SK-N-SH (cell line): ENCODE measurements at regions not wholly inside any gene's neighbourhood (a gene's known extent, or its start where the extent isn't known, plus 50 kb on each side); places are given as distances from the start of the nearest gene placed in this dataset.

Source experiments
- CTCF ChIA-PET: fragments of 300-600, 350-600 bp; formaldehyde crosslinking; extraction: SDS; loops from one replicate; lab custom pipeline; 2021; lab: Yijun Ruan, JAX
- POLR2A ChIA-PET: fragments of 350-600 bp; sonication (Branson Sonifier 250); formaldehyde crosslinking; extraction: SDS; loops from one replicate; lab custom pipeline; 2020; ENCODE audit warnings: antibody characterized with exemption, inconsistent platforms; lab: Yijun Ruan, JAX
- DNase-seq: peaks from one replicate; pipeline ENCODE4 v3.0.0; 2012
- H2AFZ ChIP-seq: fragments of 200-600 bp; sonication (generic); 2 replicates; pipeline ENCODE4 v1.8.1; 2016; ENCODE audit warnings: antibody characterized with exemption, mild to moderate bottlenecking, low read depth
- H3F3A ChIP-seq: fragments of 200-600 bp; sonication (generic); replicated peaks from 2 replicates; pipeline ENCODE3; 2016; ENCODE audit warnings: antibody characterized with exemption, mild to moderate bottlenecking; ENCODE audit not compliant: insufficient read depth
- H3K27ac ChIP-seq, 2 experiments: fragments of 200-500 bp in 1 of 2; fragments of 200-600 bp in 1 of 2; sonication (Bioruptor generic) in 1 of 2; sonication (generic), shearing (Covaris generic) in 1 of 2; 2 replicates each; pipeline versions ENCODE4 v1.5.1 to v1.6.1; 2014 to 2016; ENCODE audit warnings: low read depth in 2 of 2, inconsistent platforms in 1 of 2, low read length in 1 of 2, mild to moderate bottlenecking in 1 of 2, mixed read lengths in 1 of 2
- H3K27me3 ChIP-seq: fragments of 200-600 bp; sonication (generic), shearing (Covaris generic); 2 replicates; pipeline ENCODE4 v1.6.1; 2016; ENCODE audit warnings: mixed run types; ENCODE audit not compliant: insufficient read depth
- H3K36me3 ChIP-seq, 2 experiments: fragments of 200-500 bp in 1 of 2; fragments of 200-600 bp in 1 of 2; sonication (Bioruptor generic) in 1 of 2; sonication (generic) in 1 of 2; replicated peaks in 1 of 2; 2 replicates each; pipeline versions ENCODE3 to v1.5.1; 2014 to 2016; ENCODE audit warnings: low read length in 1 of 2, mild to moderate bottlenecking in 1 of 2; ENCODE audit not compliant: insufficient read depth in 2 of 2, control insufficient read depth in 1 of 2
- H3K4me1 ChIP-seq, 2 experiments: fragments of 200-500 bp in 1 of 2; fragments of 200-600 bp in 1 of 2; sonication (Bioruptor generic) in 1 of 2; sonication (generic), shearing (Covaris generic) in 1 of 2; 2 replicates each; pipeline versions ENCODE4 v1.5.1 to v1.6.1; 2014 to 2016; ENCODE audit warnings: low read depth in 1 of 2, low read length in 1 of 2, mixed run types in 1 of 2; ENCODE audit not compliant: insufficient read depth in 2 of 2, control insufficient read depth in 1 of 2
- H3K4me2 ChIP-seq: fragments of 200-600 bp; sonication (generic), shearing (Covaris generic); 2 replicates; pipeline ENCODE4 v1.6.1; 2017; ENCODE audit warnings: mixed run types
- H3K4me3 ChIP-seq, 2 experiments: fragments of 200-500 bp in 1 of 2; fragments of 200-600 bp in 1 of 2; sonication (Bioruptor generic) in 1 of 2; sonication (generic), shearing (Covaris generic) in 1 of 2; 2 replicates each; pipeline versions ENCODE4 v1.5.1 to v1.8.1; 2014 to 2016; ENCODE audit warnings: low read depth in 2 of 2, inconsistent platforms in 1 of 2, low read length in 1 of 2, mild to moderate bottlenecking in 1 of 2, mixed read lengths in 1 of 2, moderate library complexity in 1 of 2
- H3K79me2 ChIP-seq: fragments of 200-600 bp; sonication (generic); 2 replicates; pipeline ENCODE4 v1.8.1; 2017; ENCODE audit warnings: mild to moderate bottlenecking; ENCODE audit not compliant: insufficient read depth
- H3K9ac ChIP-seq: fragments of 200-600 bp; sonication (generic); 2 replicates; pipeline ENCODE4 v1.6.1; 2017; ENCODE audit warnings: mixed run types
- H3K9me2 ChIP-seq: fragments of 200-600 bp; sonication (generic); 2 replicates; pipeline ENCODE4 v1.6.1; 2017; ENCODE audit warnings: mixed run types
- H3K9me3 ChIP-seq: fragments of 200-600 bp; sonication (generic); 2 replicates; pipeline ENCODE4 v1.6.1; 2017; ENCODE audit warnings: mixed run types, mild to moderate bottlenecking, moderate library complexity
- H4K20me1 ChIP-seq: fragments of 200-600 bp; sonication (generic); 2 replicates; pipeline ENCODE4 v1.6.1; 2017; ENCODE audit warnings: mild to moderate bottlenecking, mixed run types; ENCODE audit not compliant: insufficient read depth
- EZH2phosphoT487 ChIP-seq: fragments of 200-600 bp; sonication (generic); IDR thresholded peaks from 2 replicates; pipeline ENCODE4 v1.6.1; 2017; ENCODE audit warnings: low read depth, mixed run types, mild to moderate bottlenecking, antibody characterized with exemption, moderate library complexity, borderline replicate concordance
- MEF2A ChIP-seq: IDR thresholded peaks from 2 replicates; pipeline ENCODE4 v1.4.0; 2012; ENCODE audit warnings: low read depth, borderline replicate concordance
- NRF1 ChIP-seq: IDR thresholded peaks from 2 replicates; pipeline ENCODE4 v1.6.1; 2012; ENCODE audit warnings: low read depth, mild to moderate bottlenecking, low read length
- POLR2AphosphoS5 ChIP-seq: IDR thresholded peaks from 2 replicates; pipeline ENCODE4 v1.6.1; 2012; ENCODE audit warnings: low read depth, low read length
- RAD21 ChIP-seq: IDR thresholded peaks from 2 replicates; pipeline ENCODE4 v1.6.1; 2012; ENCODE audit warnings: mild to moderate bottlenecking, low read length
- RFX5 ChIP-seq: IDR thresholded peaks from 2 replicates; pipeline ENCODE4 v1.6.1; 2012; ENCODE audit warnings: mild to moderate bottlenecking, improper control_type of control experiment, low read length
- RXRA ChIP-seq: IDR thresholded peaks from 2 replicates; pipeline ENCODE4 v1.4.0; 2012; ENCODE audit warnings: low read depth, mild to moderate bottlenecking, borderline replicate concordance
- WGBS: methylation state at CpG from one replicate; pipeline ENCODE4 v1.1.6; 2017; ENCODE audit warnings: low lambda C conversion rate; 5-methylcytosine and 5-hydroxymethylcytosine counted together
- TF ChIP-seq, protein P1 (sequence below): IDR thresholded peaks from 2 replicates; pipeline ENCODE4 v1.6.1; 2012; ENCODE audit warnings: mild to moderate bottlenecking, low read depth, low read length, moderate library complexity
- TF ChIP-seq, protein P2 (sequence below): IDR thresholded peaks from 2 replicates; pipeline ENCODE4; 2012
- TF ChIP-seq, protein P3 (sequence below): fragments of 200-600 bp; sonication (generic); IDR thresholded peaks from 2 replicates; pipeline ENCODE4 v1.6.1; 2017; ENCODE audit warnings: antibody characterized with exemption, mild to moderate bottlenecking, moderate library complexity
- TF ChIP-seq, protein P4 (sequence below): IDR thresholded peaks from 2 replicates; pipeline ENCODE4 v1.4.0; 2012; ENCODE audit warnings: low read depth, borderline replicate concordance

- POLR2A ChIA-PET, result no interaction called here
- Histone ChIP-seq H2AFZ (no peak overlapping the region), H3K27me3 (no peaks in the 10 kb centered on the region; the same call in 1 of the 2 replicates), H3K36me3 (no peaks in the 10 kb centered on the region), H3K4me3 (no peak overlapping the region), H4K20me1 (no peaks in the 10 kb centered on the region), H3K4me1 (no peaks in the 10 kb centered on the region; a peak in 1 of 4 replicates), H3K27ac (no peak overlapping the region), H3K9ac (no peak overlapping the region), H3K9me2 (no peaks in the 10 kb centered on the region), H3K4me2 (no peak overlapping the region), H3F3A (no peaks in the 10 kb centered on the region), H3K9me3 (no peaks in the 10 kb centered on the region), H3K79me2 (no peaks in the 10 kb centered on the region)
- 0% methylated on average over 1 of the region's 1 CpG for WGBS
- CTCF ChIA-PET, result interaction anchor here (1.4 to 1.9 kb wide), 3 partner anchors 16 to 323 kb away, joined by 3 to 5 read pairs (median 3); no protein-coding TSS in a partner anchor
- DNase-seq, result no peak
- TF ChIP-seq, protein P1, sequence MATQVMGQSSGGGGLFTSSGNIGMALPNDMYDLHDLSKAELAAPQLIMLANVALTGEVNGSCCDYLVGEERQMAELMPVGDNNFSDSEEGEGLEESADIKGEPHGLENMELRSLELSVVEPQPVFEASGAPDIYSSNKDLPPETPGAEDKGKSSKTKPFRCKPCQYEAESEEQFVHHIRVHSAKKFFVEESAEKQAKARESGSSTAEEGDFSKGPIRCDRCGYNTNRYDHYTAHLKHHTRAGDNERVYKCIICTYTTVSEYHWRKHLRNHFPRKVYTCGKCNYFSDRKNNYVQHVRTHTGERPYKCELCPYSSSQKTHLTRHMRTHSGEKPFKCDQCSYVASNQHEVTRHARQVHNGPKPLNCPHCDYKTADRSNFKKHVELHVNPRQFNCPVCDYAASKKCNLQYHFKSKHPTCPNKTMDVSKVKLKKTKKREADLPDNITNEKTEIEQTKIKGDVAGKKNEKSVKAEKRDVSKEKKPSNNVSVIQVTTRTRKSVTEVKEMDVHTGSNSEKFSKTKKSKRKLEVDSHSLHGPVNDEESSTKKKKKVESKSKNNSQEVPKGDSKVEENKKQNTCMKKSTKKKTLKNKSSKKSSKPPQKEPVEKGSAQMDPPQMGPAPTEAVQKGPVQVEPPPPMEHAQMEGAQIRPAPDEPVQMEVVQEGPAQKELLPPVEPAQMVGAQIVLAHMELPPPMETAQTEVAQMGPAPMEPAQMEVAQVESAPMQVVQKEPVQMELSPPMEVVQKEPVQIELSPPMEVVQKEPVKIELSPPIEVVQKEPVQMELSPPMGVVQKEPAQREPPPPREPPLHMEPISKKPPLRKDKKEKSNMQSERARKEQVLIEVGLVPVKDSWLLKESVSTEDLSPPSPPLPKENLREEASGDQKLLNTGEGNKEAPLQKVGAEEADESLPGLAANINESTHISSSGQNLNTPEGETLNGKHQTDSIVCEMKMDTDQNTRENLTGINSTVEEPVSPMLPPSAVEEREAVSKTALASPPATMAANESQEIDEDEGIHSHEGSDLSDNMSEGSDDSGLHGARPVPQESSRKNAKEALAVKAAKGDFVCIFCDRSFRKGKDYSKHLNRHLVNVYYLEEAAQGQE, result no peak
- no peak for TF ChIP-seq POLR2AphosphoS5
- TF ChIP-seq RAD21, result no peak
- TF ChIP-seq, protein P2, sequence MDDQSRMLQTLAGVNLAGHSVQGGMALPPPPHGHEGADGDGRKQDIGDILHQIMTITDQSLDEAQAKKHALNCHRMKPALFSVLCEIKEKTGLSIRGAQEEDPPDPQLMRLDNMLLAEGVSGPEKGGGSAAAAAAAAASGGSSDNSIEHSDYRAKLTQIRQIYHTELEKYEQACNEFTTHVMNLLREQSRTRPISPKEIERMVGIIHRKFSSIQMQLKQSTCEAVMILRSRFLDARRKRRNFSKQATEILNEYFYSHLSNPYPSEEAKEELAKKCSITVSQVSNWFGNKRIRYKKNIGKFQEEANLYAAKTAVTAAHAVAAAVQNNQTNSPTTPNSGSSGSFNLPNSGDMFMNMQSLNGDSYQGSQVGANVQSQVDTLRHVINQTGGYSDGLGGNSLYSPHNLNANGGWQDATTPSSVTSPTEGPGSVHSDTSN, result no peak
- no peak for TF ChIP-seq NRF1
- TF ChIP-seq RXRA, result no peak
Measured at GRCh38 chr2:18153741-18154140, 275.3 kb downstream of the KCNS3 start.

DNA sequence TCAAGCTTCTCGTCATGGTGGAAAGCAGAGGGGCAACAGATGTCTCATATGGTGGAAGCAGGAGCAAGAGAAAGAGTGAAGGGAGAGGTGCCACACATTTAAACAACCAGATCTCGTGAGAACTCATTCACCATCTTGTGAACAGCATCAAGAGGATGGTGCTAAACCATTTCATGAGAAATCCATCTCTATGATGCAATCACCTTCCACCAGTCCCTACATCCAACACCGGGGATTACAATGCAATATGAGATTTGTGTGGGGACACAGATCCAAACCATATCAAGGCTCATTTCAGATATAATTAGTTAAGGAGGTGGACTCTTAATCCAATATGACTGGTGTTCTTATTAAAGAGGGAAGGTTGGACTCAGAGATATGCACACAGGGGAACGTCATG, 272.8 kb downstream of the KCNS3 start:
- ChIA-PET CTCF (interaction anchor here (2.1 to 5.2 kb wide), 7 partner anchors 9 to 306 kb away, joined by 6 to 90 read pairs (median 26); no protein-coding TSS in a partner anchor), POLR2A (no interaction called here)
- DNase-seq, result no peak
- no peaks in the 10 kb centered on the region for H3F3A ChIP-seq
- no peaks in the 10 kb centered on the region for H3K4me1 ChIP-seq
- H3K79me2 ChIP-seq, result no peaks in the 10 kb centered on the region
- no peak overlapping the region for H3K9ac ChIP-seq
- no peaks in the 10 kb centered on the region for H3K9me2 ChIP-seq
- no peaks in the 10 kb centered on the region for H4K20me1 ChIP-seq
- H3K27me3 ChIP-seq, result no peaks in the 10 kb centered on the region; the same call in 1 of the 2 replicates
- TF ChIP-seq MEF2A (no peak), RFX5 (no peak), EZH2phosphoT487 (no peak)
- TF ChIP-seq, protein P2, result no peak
- TF ChIP-seq, protein P1, result no peak
- TF ChIP-seq, protein P3, sequence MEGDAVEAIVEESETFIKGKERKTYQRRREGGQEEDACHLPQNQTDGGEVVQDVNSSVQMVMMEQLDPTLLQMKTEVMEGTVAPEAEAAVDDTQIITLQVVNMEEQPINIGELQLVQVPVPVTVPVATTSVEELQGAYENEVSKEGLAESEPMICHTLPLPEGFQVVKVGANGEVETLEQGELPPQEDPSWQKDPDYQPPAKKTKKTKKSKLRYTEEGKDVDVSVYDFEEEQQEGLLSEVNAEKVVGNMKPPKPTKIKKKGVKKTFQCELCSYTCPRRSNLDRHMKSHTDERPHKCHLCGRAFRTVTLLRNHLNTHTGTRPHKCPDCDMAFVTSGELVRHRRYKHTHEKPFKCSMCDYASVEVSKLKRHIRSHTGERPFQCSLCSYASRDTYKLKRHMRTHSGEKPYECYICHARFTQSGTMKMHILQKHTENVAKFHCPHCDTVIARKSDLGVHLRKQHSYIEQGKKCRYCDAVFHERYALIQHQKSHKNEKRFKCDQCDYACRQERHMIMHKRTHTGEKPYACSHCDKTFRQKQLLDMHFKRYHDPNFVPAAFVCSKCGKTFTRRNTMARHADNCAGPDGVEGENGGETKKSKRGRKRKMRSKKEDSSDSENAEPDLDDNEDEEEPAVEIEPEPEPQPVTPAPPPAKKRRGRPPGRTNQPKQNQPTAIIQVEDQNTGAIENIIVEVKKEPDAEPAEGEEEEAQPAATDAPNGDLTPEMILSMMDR, result no peak
- TF ChIP-seq, protein P4, sequence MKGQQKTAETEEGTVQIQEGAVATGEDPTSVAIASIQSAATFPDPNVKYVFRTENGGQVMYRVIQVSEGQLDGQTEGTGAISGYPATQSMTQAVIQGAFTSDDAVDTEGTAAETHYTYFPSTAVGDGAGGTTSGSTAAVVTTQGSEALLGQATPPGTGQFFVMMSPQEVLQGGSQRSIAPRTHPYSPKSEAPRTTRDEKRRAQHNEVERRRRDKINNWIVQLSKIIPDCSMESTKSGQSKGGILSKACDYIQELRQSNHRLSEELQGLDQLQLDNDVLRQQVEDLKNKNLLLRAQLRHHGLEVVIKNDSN, result no peak
- H2AFZ ChIP-seq, result no peak overlapping the region
- no peaks in the 10 kb centered on the region for H3K9me3 ChIP-seq
- no peak overlapping the region for H3K4me3 ChIP-seq
- 19% methylated on average over 4 of the region's 4 CpGs for WGBS
- H3K4me2 ChIP-seq, result no peak overlapping the region
- H3K36me3 ChIP-seq, result no peaks in the 10 kb centered on the region
- no peak overlapping the region for H3K27ac ChIP-seq
